ENCODE measurements at regions not wholly inside any gene's neighbourhood (a gene's known extent, or its start where the extent isn't known, plus 50 kb on each side); places are given as distances from the start of the nearest gene placed in this dataset.
A peak's percentile ranks its signal among the peaks of the same experiment; 100 is the strongest.

- no peak for DNase-seq
These were observed 878.1 kb downstream of the CENPC start for GRCh38 chr4:66667249-66667648.

- DNase-seq: no peak
These were observed 882.7 kb downstream of the CENPC start for GRCh38 chr4:66662620-66663019.

GRCh38 chr4:66658809-66659208, 886.5 kb downstream of the CENPC start:
- no peak for DNase-seq

- DNase-seq: no peak
These were observed 889.8 kb downstream of the CENPC start for GRCh38 chr4:66655505-66655904.

GRCh38 chr4:66653937-66654336, 891.4 kb downstream of the CENPC start:
- DNase-seq: peak; percentile 77

GRCh38 chr4:66649236-66649635, 896.1 kb downstream of the CENPC start:
- DNase-seq: no peak

- DNase-seq: no peak
These were observed 897.4 kb downstream of the CENPC start for GRCh38 chr4:66647926-66648325.

GRCh38 chr4:66647476-66647875, 897.8 kb downstream of the CENPC start:
- DNase-seq: peak; percentile 43

GRCh38 chr4:66640233-66640990, 904.9 kb downstream of the CENPC start:
- peak; percentile 73 for DNase-seq

GRCh38 chr4:66639361-66639760, 905.9 kb downstream of the CENPC start:
- peak; percentile 90 for DNase-seq

GRCh38 chr4:66636349-66636748, 909.0 kb downstream of the CENPC start:
- DNase-seq: no peak

- peak; percentile 76 for DNase-seq
These were observed 911.8 kb downstream of the CENPC start for GRCh38 chr4:66633477-66633876.

GRCh38 chr4:66629927-66630326, 915.4 kb downstream of the CENPC start:
- no peak for DNase-seq

- DNase-seq: no peak
These were observed 917.2 kb downstream of the CENPC start for GRCh38 chr4:66628146-66628545.

GRCh38 chr4:66625480-66625879, 919.8 kb downstream of the CENPC start:
- no peak for DNase-seq

GRCh38 chr4:66613591-66613990, 931.7 kb downstream of the CENPC start:
- no peak for DNase-seq

GRCh38 chr4:66609014-66609413, 936.3 kb downstream of the CENPC start:
- no peak for DNase-seq

GRCh38 chr4:66606908-66607307, 936.6 kb upstream of the EPHA5 start:
- no peak for DNase-seq

GRCh38 chr4:66606215-66606614, 935.9 kb upstream of the EPHA5 start:
- peak; percentile 35 for DNase-seq

GRCh38 chr4:66604192-66604591, 933.9 kb upstream of the EPHA5 start:
- DNase-seq: no peak

- DNase-seq: no peak
These were observed 932.3 kb upstream of the EPHA5 start for GRCh38 chr4:66602622-66603021.

GRCh38 chr4:66591968-66592367, 921.7 kb upstream of the EPHA5 start:
- no peak for DNase-seq

- DNase-seq: peak; percentile 48
These were observed 920.4 kb upstream of the EPHA5 start for GRCh38 chr4:66590488-66591215.

GRCh38 chr4:66589183-66589582, 918.9 kb upstream of the EPHA5 start:
- no peak for DNase-seq
